Skin of body (tissue), 1 donor: ENCODE measurements at regions not wholly inside any gene's neighbourhood (a gene's known extent, or its start where the extent isn't known, plus 50 kb on each side); places are given as distances from the start of the nearest gene placed in this dataset.

Source experiments
- DNase-seq: peaks from one replicate; lab custom pipeline; 2025; lab: John Stamatoyannopoulos, UW

DNA sequence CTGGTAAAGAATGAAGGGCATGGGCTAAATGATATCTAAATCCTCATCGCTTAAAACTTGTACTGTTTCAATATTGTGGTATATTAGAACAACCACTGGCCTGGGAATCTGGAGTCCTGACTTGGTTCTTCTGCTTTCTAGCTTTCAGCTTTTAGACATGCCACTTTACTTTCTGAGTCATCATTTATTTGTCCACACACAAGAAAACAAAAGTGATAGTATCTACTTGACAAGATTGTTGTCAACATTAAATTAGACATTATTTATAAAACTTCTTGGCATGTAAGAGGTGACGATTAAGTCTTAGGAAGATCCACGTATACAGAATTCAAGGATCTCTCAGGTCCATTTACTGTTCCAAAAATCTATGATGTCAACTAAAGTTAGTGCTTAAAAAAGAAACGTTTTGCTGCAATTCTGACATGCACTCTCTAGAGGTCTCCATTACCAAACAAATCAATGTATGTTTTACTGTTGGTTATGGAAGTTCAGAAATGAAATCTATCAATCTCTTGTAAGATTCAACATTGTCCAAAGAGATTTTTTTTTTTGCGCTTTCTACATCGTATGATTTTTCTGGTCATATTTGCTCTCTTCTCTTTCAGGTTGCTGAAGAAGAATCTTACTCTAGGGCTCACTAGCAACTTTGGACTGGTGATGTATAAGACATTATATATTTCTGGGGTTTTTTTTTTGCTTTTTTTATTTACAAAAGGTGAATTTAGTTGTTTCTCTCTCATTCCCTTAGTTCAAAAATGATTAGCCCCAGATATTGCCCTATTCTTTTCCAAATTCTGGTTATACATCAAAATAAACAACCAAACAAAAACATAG is 53.6 kb upstream of the DYNC1I1 start:
- DNase-seq, result peak; percentile 1

DNA sequence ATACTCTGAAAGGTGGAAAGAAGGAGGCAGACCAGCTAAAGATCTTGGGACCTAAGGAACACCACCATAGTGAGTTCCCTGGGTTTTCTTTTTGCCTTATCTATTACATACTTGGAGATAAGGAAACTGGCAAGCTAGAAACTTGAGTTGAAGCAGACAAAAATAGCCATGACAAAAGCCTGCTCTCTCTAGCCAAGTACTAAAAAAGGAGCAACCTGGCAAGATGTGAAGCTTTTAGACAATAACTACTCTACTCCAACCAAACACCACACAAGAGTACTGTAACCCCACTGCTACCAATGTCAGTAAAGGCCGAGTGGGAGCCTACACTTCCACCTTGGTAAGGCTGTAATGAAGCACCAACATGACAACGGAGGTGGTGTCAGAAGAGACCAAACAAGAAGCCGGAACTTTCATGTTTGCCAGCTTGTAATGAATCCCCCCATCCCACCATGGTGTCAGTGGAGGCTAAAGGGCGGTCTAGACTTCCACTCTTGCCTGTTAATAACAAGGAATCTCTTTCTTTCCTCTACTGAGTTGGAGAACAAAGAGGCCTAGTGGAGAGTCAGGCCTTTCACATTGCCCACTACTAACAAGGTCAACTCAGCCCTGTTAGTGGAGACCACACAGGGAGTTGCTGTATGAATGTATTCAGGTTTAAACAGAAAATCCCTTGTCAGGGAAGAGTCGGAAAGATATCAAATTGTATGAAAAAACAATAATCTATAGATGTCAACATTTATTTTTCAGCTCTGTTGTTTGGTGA is 55.8 kb upstream of the DYNC1I1 start:
- DNase-seq, result no peak

- DNase-seq, result no peak
Observed at GRCh38 chr7:95715274-95715673, 57.1 kb upstream of the DYNC1I1 start.

- DNase-seq, result no peak
Observed at GRCh38 chr7:95710711-95711110, 61.6 kb upstream of the DYNC1I1 start.

DNA sequence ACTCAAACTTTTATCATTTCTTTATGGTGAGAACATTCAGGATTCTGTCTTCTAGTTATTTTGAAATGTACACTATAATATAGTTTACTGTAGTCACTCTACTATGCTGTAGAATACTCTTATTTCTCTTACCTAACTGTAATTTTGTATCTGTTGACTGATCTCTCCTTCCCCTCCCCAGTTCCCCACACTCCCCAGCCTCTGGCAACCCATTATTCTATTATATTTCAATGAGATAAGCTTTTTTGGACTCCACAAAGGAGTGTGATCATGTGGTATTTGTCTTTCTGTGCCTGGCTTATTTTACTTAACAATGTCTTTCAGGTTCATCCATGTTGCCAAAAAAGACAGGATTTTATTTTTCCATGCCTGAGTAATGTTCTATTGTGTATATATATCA is 71.4 kb upstream of the DYNC1I1 start:
- DNase-seq, result no peak

DNA sequence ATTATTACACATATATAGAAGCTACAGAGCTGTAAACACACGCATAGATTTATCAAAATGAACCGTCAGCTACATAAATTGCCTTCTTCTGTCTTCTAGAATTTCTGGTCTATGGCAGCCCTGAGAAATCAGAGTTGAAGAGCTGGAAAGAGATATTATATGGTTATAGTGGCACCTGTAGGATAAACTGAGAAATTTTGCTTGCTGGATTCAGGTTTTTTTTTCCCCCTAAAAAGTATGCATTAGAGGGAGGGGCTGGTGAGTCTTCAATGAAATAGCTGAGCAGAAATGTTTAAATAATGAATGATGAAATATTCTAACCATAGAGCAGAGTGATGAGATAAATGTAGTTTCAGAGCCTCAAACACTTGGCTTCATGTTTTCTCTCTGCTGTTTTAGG is 78.0 kb upstream of the DYNC1I1 start:
- no peak for DNase-seq

DNA sequence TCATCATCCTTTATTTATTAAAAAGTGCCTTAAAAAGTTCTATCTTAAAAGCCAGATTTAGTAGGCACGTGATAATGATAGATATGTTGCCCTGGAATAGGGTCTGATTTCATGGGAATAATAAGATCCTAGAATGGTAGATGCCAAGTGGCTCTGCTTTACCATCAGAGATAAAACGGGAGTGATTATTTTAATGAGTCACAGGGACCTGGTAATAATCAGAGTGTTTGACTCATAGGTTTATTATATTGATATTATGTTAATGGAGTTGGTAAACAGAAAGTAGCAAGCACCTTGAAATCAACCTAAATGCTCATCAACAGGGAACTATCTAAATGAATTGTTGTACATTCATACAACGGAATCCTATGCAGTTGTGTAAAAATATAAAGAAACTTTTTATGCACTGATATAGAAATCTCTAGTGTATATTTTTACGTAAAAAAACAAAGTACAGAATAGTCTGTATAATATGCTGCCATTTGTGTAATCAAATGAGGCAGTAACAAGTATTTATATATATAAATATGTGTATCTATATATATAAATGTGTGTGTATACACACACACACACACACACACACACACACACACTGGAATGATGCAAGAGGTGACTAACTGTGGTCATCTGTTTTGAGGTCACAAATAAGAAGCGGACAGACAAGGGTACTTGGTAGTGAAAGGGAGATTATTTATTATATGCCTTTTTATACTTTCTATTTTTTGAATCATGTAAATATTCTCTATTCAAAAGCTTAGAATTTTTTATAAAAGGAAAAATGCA is 78.6 kb upstream of the DYNC1I1 start:
- DNase-seq, result no peak

- DNase-seq, result no peak
Observed at GRCh38 chr7:95691464-95691863, 80.9 kb upstream of the DYNC1I1 start.

GRCh38 chr7:95690367-95690947 is 81.9 kb upstream of the DYNC1I1 start:
- peak; percentile 84 for DNase-seq

DNA sequence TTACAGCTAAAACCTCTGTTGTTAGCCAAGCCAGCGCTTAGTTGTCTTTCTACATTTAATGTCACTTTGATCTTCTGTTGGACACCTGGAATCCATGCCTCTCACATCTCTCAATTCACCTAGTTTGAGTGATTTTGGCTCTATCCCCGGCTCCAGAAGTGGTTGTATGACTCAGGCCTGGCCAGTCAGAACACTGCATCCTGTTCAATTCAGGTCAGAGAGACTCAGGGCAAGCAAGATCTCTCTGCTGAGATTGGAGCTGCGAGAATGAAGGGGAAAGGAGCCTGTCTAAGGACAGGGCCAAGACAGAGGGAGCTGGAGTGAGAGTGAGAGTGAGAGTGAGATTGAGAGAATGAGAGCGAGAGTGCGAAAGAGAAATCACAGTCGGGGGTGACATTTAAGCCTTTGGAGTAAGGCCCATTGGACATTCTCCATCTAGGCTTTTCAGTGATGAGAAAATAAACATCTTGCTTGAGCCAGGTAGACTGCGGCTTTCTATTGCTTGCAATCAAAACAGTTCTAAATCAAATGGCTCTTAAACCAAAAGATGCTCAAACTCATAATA is 83.3 kb upstream of the DYNC1I1 start:
- no peak for DNase-seq

- no peak for DNase-seq
Observed at GRCh38 chr7:95687759-95688343, 84.5 kb upstream of the DYNC1I1 start.

GRCh38 chr7:95686109-95686508 is 86.2 kb upstream of the DYNC1I1 start:
- peak; percentile 14 for DNase-seq

- DNase-seq, result no peak
Observed at GRCh38 chr7:95684505-95684904, 87.8 kb upstream of the DYNC1I1 start.

DNA sequence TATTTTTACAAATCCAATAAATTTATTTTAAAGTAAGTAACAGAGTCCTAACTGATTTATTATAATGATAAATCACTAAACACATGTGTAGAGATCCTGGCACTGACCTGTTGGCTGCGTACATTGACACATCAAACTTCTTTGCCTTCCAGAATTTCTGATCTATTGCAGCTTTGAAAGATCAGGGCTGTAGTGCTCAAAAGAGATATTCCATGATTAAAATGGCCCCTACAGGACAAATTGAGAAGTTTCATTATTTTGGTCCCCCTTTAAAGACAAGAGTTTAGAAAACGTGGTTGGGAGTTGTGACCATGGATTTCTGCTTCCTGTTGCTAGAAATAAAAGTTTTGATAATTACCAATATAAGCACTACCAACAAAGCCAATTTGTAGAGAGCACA is 87.7 kb upstream of the PDK4 start:
- DNase-seq, result peak; percentile 56

DNA sequence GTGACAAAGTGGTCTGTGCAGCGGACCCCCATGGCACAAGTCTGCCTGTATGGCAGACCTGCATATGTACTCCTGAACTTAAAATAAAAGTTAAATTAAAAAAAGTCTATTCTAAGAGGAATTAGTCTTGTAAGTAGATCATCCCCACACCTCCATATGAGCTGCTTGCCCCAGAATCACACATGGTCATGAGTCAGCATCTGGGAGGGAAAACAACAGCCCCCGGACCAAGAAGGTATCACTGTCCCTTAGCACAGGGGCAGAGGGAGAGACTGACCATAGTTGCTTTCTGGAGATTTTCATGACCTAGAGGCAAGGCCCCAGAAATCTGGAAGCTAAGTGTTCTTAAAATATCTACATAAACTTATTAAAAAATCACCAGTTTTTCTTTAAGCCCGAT is 86.6 kb upstream of the PDK4 start:
- no peak for DNase-seq

DNA sequence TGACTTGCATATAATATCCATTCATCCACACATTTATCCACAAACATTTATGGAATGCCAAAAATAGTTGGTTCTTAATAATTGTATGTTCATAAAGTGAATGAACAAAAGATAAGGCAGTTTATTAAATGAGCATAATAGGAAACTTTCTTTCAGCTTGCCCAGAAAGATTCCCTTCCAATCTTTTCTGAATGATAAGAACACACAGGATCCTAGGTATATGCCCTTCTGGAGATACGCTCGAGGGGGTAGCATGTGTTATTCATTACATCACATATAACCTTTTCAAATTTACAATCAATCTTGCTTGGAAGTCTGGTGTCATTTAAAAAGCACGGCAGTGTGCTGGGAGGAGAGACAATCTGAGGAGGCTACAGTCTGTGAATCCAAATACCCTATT is 80.4 kb upstream of the PDK4 start:
- DNase-seq, result no peak

GRCh38 chr7:95675632-95676031 is 79.3 kb upstream of the PDK4 start:
- DNase-seq, result no peak

- no peak for DNase-seq
Observed at GRCh38 chr7:95675016-95675415, 78.7 kb upstream of the PDK4 start.

DNA sequence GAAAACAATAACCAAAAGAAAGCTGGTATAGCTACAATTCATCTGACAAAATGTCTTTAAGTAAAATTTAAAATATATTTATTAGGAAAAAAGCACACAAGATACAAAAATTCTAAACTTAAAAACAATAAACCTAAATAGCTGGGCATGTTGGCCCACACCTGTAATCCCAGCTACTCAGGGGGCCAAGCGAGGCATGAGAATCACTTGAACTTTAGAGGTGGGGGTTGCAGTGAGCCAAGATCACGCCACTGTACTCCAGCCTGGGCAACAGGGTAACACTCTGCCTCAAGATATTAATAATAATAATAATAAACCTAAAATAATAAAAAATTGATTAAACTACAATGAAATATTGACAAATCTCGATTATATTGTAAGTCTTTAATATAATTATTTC is 77.8 kb upstream of the PDK4 start:
- DNase-seq, result no peak

- DNase-seq, result no peak
Observed at GRCh38 chr7:95672434-95672833, 76.1 kb upstream of the PDK4 start.

GRCh38 chr7:95669513-95669912 is 73.2 kb upstream of the PDK4 start:
- no peak for DNase-seq
